ENCODE measurements at regions not wholly inside any gene's neighbourhood (a gene's known extent, or its start where the extent isn't known, plus 50 kb on each side); places are given as distances from the start of the nearest gene placed in this dataset.

- Histone ChIP-seq H3K27ac (no peak overlapping the region), H3K27me3 (no peaks in the 10 kb centered on the region), H3K4me3 (no peak overlapping the region), H3K9me3 (no peaks in the 10 kb centered on the region), H3K4me1 (no peaks in the 10 kb centered on the region), H3K36me3 (no peaks in the 10 kb centered on the region)
- DNase-seq (ENCODE audit: low spot score in 2 of 2), result no peak
- TF ChIP-seq CTCF (IDR thresholded peaks at IDR 0.05), result no peak
- intact Hi-C loops (cut with DNase I), result no loop called here
Observed at GRCh38 chr9:92179286-92180001, 64.2 kb upstream of the SPTLC1 start.

- H3K27ac ChIP-seq, result no peak overlapping the region
- intact Hi-C loops (cut with DNase I), result no loop called here
- no peak for TF ChIP-seq CTCF (IDR thresholded peaks at IDR 0.05)
Observed at GRCh38 chr9:92177591-92177990, 62.4 kb upstream of the SPTLC1 start.

GRCh38 chr9:92176800-92177185 lies 61.6 kb upstream of the SPTLC1 start:
- Histone ChIP-seq H3K36me3 (no peaks in the 10 kb centered on the region), H3K27me3 (no peaks in the 10 kb centered on the region), H3K9me3 (no peaks in the 10 kb centered on the region), H3K4me3 (no peak overlapping the region), H3K27ac (no peak overlapping the region), H3K4me1 (no peaks in the 10 kb centered on the region)
- DNase-seq (ENCODE audit: low spot score in 2 of 2), result no peak
- no peak for TF ChIP-seq CTCF (IDR thresholded peaks at IDR 0.05)
- intact Hi-C loops (cut with DNase I), result no loop called here

More at GRCh38 chr9:92177591-92177990, 62.4 kb upstream of the SPTLC1 start:
- no peaks in the 10 kb centered on the region for H3K36me3 ChIP-seq
- no peak overlapping the region for H3K4me3 ChIP-seq
- H3K4me1 ChIP-seq, result no peaks in the 10 kb centered on the region
- H3K9me3 ChIP-seq, result no peaks in the 10 kb centered on the region
- no peaks in the 10 kb centered on the region for H3K27me3 ChIP-seq
- DNase-seq (ENCODE audit: low spot score in 2 of 2), result no peak

GRCh38 chr9:92176068-92176799 lies 61.0 kb upstream of the SPTLC1 start:
- Histone ChIP-seq H3K9me3 (no peaks in the 10 kb centered on the region), H3K4me3 (no peak overlapping the region), H3K36me3 (no peaks in the 10 kb centered on the region), H3K4me1 (no peaks in the 10 kb centered on the region), H3K27me3 (no peaks in the 10 kb centered on the region), H3K27ac (no peak overlapping the region)
- no peak for TF ChIP-seq CTCF (IDR thresholded peaks at IDR 0.05)
- intact Hi-C loops (cut with DNase I), result no loop called here
- no peak for DNase-seq (ENCODE audit: low spot score in 2 of 2)

GRCh38 chr9:92175441-92175840 lies 60.2 kb upstream of the SPTLC1 start:
- no peak overlapping the region for H3K4me3 ChIP-seq
- H3K9me3 ChIP-seq, result no peaks in the 10 kb centered on the region
- intact Hi-C loops (cut with DNase I), result no loop called here
- no peak for TF ChIP-seq CTCF (IDR thresholded peaks at IDR 0.05)
- no peak for DNase-seq (ENCODE audit: low spot score in 2 of 2)
- no peaks in the 10 kb centered on the region for H3K36me3 ChIP-seq
- no peaks in the 10 kb centered on the region for H3K4me1 ChIP-seq
- H3K27ac ChIP-seq, result no peak overlapping the region
- H3K27me3 ChIP-seq, result no peaks in the 10 kb centered on the region

All from ascending aorta (tissue), 2 donors.